ENCODE measurements at regions not wholly inside any gene's neighbourhood (a gene's known extent, or its start where the extent isn't known, plus 50 kb on each side); places are given as distances from the start of the nearest gene placed in this dataset.

- FAIRE-seq (no peak), ATAC-seq (no peak), DNase-seq (no peak)
- intact Hi-C loops (cut with DNase I), result no loop called here
- Histone ChIP-seq H3K27ac (no peak overlapping the region), H3K4me3 (no peak overlapping the region), H3K36me3 (no peaks in the 10 kb centered on the region), H3K4me1 (no peaks in the 10 kb centered on the region), H3K27me3 (no peaks in the 10 kb centered on the region), H3K9me3 (no peaks in the 10 kb centered on the region)
- no peak for TF ChIP-seq CTCF (IDR thresholded peaks at IDR 0.05)
- WGBS, 2 donors, result 41 to 45% methylated on average over 3 of the region's 3 CpGs
Measured at GRCh38 chr17:22654447-22654846, 962.1 kb downstream of the KCNJ18 start.

GRCh38 chr17:22669721-22670120 is 977.4 kb downstream of the KCNJ18 start:
- Histone ChIP-seq H3K4me1 (no peaks in the 10 kb centered on the region), H3K27me3 (no peaks in the 10 kb centered on the region), H3K9me3 (no peaks in the 10 kb centered on the region), H3K36me3 (no peaks in the 10 kb centered on the region), H3K27ac (no peak overlapping the region), H3K4me3 (no peak overlapping the region)
- FAIRE-seq, result no peak
- no peak for ATAC-seq
- TF ChIP-seq CTCF (IDR thresholded peaks at IDR 0.05), result no peak
- WGBS, 2 donors, result 45% methylated on average over 4 of the region's 4 CpGs
- intact Hi-C loops (cut with DNase I), result no loop called here
- peak in 1 of 6 donors; percentile 28 for DNase-seq

GRCh38 chr17:22671110-22671509 is 978.8 kb downstream of the KCNJ18 start:
- no peaks in the 10 kb centered on the region for H3K36me3 ChIP-seq
- no peaks in the 10 kb centered on the region for H3K9me3 ChIP-seq
- intact Hi-C loops (cut with DNase I), result no loop called here
- DNase-seq (peak in 1 of 6 donors; percentile 21), FAIRE-seq (no peak), ATAC-seq (no peak)
- WGBS, 2 donors, result 66 to 72% methylated on average over 7 of the region's 7 CpGs
- no peak overlapping the region for H3K27ac ChIP-seq
- H3K27me3 ChIP-seq, result no peaks in the 10 kb centered on the region
- H3K4me3 ChIP-seq, result no peak overlapping the region
- no peak for TF ChIP-seq CTCF (IDR thresholded peaks at IDR 0.05)
- H3K4me1 ChIP-seq, result no peaks in the 10 kb centered on the region

GRCh38 chr17:22692066-22692805 is 999.9 kb downstream of the KCNJ18 start:
- no peak for TF ChIP-seq CTCF (IDR thresholded peaks at IDR 0.05)
- ATAC-seq, result no peak
- WGBS, 2 donors, result 69 to 77% methylated on average over 35 of the region's 35 CpGs
- Histone ChIP-seq H3K4me1 (no peaks in the 10 kb centered on the region), H3K9me3 (no peaks in the 10 kb centered on the region), H3K27ac (no peak overlapping the region), H3K27me3 (no peaks in the 10 kb centered on the region), H3K4me3 (no peak overlapping the region), H3K36me3 (no peaks in the 10 kb centered on the region)
- FAIRE-seq, result no peak
- intact Hi-C loops (cut with DNase I), result no loop called here
- peak in 1 of 6 donors; percentile 33 for DNase-seq

- Histone ChIP-seq H3K27ac (no peak overlapping the region), H3K36me3 (no peaks in the 10 kb centered on the region), H3K9me3 (no peaks in the 10 kb centered on the region), H3K4me1 (no peaks in the 10 kb centered on the region), H3K27me3 (no peaks in the 10 kb centered on the region), H3K4me3 (no peak overlapping the region)
- 65 to 74% methylated on average over 11 of the region's 11 CpGs for WGBS, 2 donors
- intact Hi-C loops (cut with DNase I), result no loop called here
- no peak for ATAC-seq
- TF ChIP-seq CTCF (IDR thresholded peaks at IDR 0.05), result no peak
- DNase-seq, result peak in 1 of 6 donors; percentile 11
- FAIRE-seq, result no peak
Measured at GRCh38 chr17:22692806-22693171, 1000.5 kb downstream of the KCNJ18 start.
